GM12865 (cell line): ENCODE measurements at regions not wholly inside any gene's neighbourhood (a gene's known extent, or its start where the extent isn't known, plus 50 kb on each side); places are given as distances from the start of the nearest gene placed in this dataset.
A peak's percentile ranks its signal among the peaks of the same experiment; 100 is the strongest.
"Not testable (repeated sequence)": the region's sequence is repeated elsewhere in the genome, so short reads cannot be mapped to it uniquely, and the experiment has no call there.

ENCODE experiments used
- DNase-seq: peaks from one replicate; pipeline ENCODE4 v3.0.0; 2010; ENCODE audit warnings: low read depth
- H3K4me3 ChIP-seq: 2 replicates; pipeline ENCODE4 v1.5.1; 2011; ENCODE audit warnings: mild to moderate bottlenecking, low read depth, low read length, control low read depth
- CTCF ChIP-seq: IDR thresholded peaks from 2 replicates; pipeline ENCODE4 v1.5.1; 2011; ENCODE audit warnings: low read length, control low read depth, low read depth, inconsistent platforms; ENCODE audit not compliant: insufficient read depth; ENCODE audit errors: missing control alignments

- TF ChIP-seq CTCF, result no peak
- DNase-seq, result no peak
- no peak overlapping the region for H3K4me3 ChIP-seq
Observed at GRCh38 chr12:96099986-96100385, 64.6 kb upstream of the LTA4H start.

- no peak overlapping the region for H3K4me3 ChIP-seq
- no peak for DNase-seq
- TF ChIP-seq CTCF, result no peak
Observed at GRCh38 chr12:96101806-96102205, 66.4 kb upstream of the LTA4H start.

- H3K4me3 ChIP-seq, result no peak overlapping the region
- TF ChIP-seq CTCF, result no peak
- DNase-seq, result no peak
Observed at GRCh38 chr12:96103067-96103644, 67.8 kb upstream of the LTA4H start.

GRCh38 chr12:96104566-96104965 lies 69.2 kb upstream of the LTA4H start:
- H3K4me3 ChIP-seq, result no peak overlapping the region
- TF ChIP-seq CTCF, result no peak
- no peak for DNase-seq

- no peak for TF ChIP-seq CTCF
- peak; percentile 1 for DNase-seq
- no peak overlapping the region for H3K4me3 ChIP-seq
Observed at GRCh38 chr12:96106137-96106536, 70.8 kb upstream of the LTA4H start.

- no peak for DNase-seq
- no peak overlapping the region for H3K4me3 ChIP-seq
- no peak for TF ChIP-seq CTCF
Observed at GRCh38 chr12:96107236-96107635, 71.8 kb upstream of the LTA4H start.

GRCh38 chr12:96108321-96108720 lies 72.9 kb upstream of the LTA4H start:
- TF ChIP-seq CTCF, result no peak
- peak; percentile 23 for DNase-seq
- no peak overlapping the region for H3K4me3 ChIP-seq

- DNase-seq, H3K4me3 ChIP-seq: not testable (repeated sequence)
Observed at GRCh38 chr12:96108941-96109340, 73.6 kb upstream of the LTA4H start.
